Activated CD4-positive, alpha-beta T cell treated with anti-CD3 and anti-CD28 coated beads, Interleukin-2, amount 50 U/mL, for 24 hours (primary cell): ENCODE measurements at regions not wholly inside any gene's neighbourhood (a gene's known extent, or its start where the extent isn't known, plus 50 kb on each side); places are given as distances from the start of the nearest gene placed in this dataset.

Experiments used
- DNase-seq, 2 donors: peaks; one replicate each; pipeline ENCODE4 v3.0.0-alpha.2; 2020; ENCODE audit warnings: low read depth in 1 of 2, low spot score in 1 of 2

DNA sequence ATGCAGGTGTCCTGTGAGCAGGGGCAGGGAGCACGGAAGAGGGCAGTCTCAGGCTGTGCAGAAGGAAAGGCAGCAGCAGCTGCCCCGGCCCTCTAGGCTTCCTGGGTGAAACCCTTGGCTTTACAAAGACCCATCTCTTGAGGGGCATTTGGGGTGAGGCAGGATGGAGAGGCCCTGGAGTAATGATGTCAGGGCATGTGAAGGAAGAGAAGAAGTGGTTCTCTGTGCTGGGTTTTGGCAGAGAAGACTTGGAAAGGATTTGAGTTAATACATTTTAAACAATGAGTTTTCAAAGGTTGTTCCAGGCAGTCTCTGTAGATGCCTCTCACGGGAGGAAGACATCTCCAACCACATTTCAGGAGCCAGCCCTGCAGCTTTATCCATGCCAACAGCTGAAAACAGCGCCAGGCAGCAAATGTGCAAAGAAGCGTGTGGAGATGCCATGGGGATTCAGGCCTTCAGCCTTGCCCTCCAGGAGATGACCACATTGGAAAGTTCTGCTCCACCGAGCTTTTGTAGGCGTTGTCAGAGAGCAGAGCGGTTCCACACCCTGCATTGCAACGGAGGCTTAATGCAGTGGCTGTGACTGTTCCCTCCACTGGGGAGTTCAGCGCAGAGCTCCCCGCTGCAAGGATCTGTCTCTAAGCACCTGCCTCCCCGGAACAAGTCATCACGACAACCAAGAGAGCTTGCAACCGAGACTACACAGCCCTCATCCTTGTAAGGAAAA is 322.8 kb downstream of the UQCRFS1 start:
- no peak for DNase-seq

DNA sequence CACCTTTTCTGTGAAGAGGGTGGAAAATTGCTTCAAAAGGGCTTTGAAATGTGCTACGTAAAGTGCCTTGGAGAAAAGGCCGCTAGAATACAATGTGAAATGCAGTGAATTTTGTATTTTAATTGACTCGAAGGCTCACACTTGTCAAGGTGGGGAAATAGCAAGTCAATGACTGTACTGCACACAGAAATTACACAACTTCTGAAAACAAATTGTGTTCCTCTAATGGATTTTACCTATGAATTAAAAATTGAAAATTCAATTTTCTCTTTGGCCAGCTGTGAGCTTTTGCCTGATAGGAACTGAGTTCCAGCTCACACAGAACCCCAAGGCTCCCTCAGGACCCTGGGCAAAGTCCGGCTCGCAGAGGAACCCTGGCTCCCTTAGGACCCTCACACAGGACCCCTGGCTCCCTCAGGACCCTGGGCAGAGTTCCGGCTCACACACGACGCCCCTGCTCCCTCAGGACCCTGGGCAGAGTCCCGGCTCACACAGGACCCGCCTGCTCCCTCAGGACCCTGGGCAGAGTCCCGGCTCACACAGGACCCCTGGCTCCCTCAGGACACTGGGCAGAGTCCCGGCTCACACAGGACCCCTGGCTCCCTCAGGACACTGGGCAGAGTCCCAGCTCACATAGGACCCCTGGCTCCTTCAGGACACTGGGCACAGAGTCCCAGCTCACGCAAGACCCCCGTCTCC is 324.9 kb downstream of the UQCRFS1 start:
- no peak for DNase-seq

DNA sequence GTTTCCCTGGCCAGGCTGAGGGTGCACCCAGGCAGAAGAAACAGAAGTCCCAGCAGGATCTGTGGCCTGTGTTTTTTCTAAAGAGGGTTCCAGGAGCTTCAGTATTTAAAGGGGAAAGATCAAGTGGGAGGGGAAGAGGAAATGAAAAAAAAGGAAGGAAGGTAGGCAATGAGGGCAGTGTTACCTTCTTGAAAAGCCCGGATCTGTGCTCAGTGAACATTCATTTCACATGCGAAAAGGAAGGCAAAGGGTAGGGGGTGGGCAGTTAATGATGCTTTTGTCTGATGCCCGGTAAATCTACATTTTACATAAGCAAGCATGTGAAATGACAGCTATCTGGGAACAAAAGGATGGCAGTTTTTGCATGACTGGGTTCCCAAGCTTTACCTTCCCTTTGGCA is 326.2 kb downstream of the UQCRFS1 start:
- DNase-seq, result no peak

DNA sequence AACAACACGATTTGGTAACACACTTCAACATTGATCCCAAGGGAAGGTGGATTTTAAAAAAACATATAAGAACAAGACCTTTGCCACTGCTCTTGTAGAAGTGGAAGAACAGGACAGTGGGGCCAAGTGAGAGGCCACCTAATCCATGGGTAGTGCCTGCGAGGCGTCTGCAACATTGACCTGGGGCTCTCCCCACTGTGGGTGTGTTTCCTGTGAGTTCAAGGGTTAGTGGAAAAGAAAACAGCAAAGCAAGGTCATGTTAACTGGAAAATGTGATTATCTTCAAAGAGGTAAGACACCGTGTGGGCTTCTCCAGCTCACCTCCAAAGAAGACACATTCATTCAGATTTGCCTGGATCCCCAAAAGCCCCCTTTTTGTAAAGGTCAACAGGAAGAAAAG is 327.0 kb downstream of the UQCRFS1 start:
- no peak for DNase-seq

DNA sequence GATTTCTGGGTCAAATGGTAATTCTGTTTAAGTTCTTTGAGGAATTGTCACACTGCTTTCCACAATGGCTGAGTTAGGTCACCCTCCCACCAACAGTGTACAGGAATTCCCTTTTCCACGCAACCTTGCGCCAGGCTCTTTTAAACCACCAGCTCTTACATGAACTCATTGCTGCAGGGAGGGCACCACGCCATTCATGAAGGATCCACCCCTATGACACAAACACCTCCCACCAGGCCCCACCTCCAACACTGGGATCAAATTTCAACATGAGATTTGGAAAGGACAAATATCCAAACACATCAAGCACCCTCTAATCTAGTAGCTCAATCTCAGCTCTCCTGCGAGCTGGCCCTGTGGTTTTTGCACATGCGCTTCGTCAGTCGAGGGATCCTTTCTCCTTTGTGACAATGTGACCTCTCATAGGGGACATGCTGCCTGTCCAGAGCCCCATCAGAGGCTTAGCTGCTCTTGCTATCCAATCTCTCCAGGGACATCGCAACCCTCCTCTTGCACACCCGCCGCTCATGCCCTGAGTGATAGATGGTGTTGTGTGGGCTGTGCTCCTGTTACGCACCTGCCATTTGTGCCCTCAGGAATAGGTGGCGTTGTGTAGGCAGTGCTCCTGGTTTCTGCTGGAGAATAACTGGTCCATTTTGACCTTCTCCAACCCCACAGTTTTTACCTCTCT is 328.0 kb downstream of the UQCRFS1 start:
- no peak for DNase-seq

DNA sequence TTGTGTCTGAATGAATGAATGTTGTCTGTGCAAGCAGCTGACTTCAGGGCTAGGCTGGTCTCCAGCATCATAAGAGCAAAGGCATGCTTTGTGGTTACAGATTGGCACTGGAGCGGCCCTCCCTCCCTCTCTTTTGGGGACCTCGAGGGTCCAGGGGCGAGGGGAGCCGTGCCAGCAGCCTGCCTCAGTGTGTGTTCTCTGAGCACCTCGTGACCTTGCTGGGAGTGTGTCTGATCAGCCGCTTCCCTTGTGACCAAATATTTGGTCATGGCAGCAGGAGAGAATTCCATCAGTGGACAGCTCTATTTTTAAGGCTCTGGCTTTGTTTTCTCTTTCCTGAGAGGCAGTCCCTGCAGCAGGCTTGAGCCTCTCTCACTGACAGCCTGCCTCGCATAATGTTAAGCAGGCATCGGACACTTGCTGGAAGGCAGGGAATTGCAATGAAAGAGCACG is 329.7 kb downstream of the UQCRFS1 start:
- no peak for DNase-seq

DNA sequence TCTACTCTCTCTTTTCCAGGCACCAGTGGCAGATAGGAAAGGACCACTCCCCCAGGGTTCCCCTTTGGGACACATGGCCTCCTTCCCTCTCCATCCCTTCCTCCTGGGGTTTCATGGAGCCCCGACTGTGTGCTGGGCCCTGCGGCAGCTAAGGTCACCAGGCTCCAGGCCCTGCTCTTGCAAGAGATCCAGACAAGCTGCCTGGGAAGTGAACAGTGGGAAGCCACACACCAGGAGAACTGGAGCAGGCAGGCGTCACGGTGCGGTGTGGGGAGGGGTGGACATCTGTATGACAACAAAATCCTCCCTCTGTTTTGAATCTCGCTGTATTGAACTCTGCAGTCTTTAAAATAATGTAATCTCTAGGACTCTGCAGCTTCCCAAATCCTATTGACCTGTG is 330.1 kb downstream of the UQCRFS1 start:
- no peak for DNase-seq

DNA sequence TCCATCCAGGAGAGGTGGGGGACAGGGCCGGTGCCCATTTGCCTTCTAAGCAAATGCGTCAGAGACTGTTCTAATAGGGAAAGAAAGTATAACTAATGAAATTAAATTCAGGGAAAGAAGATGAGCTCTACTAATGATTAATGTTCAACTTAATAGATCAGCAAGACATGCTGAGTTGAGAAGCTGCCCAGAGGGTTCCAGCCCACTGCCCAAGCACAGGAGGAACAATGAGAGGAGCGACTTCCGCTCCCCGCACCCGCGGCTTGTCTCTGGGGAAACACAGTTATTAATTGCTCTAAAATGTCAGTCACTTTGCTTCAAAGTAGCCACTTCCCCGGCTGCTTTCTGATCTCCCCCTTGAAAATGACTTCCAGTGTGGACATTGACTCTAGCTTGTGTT is 331.3 kb downstream of the UQCRFS1 start:
- no peak for DNase-seq

DNA sequence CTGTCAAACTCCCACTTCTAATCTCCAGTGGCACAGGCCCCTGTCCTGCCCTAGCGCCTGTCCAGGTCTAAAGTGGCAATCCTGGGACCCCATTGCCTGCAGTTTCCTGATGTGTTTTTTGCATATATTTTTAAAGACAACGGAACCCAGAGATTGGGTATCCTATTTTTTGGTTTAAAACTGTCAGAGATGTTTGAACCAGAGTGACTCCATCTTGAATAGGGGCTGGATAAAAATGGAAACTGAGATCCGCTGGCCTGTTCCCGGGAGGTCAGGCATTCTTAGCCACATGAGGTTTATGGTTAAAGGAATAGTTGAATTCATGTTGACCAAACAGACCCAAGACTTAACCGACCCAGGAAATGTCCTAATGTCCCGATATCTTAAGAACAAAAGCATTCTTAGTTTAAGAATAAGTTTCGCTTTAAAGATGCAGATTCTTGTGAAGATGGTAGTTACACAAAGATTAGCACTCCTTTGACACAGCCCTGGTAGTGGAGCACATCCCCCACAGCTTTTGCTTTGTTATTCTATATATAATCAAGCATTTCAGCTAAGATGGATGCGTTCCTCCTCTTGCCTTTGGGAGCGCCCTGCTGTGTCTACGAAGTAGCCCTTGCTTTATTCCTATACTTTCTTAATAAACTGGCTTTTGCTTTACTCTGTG is 332.1 kb downstream of the UQCRFS1 start:
- no peak for DNase-seq

DNA sequence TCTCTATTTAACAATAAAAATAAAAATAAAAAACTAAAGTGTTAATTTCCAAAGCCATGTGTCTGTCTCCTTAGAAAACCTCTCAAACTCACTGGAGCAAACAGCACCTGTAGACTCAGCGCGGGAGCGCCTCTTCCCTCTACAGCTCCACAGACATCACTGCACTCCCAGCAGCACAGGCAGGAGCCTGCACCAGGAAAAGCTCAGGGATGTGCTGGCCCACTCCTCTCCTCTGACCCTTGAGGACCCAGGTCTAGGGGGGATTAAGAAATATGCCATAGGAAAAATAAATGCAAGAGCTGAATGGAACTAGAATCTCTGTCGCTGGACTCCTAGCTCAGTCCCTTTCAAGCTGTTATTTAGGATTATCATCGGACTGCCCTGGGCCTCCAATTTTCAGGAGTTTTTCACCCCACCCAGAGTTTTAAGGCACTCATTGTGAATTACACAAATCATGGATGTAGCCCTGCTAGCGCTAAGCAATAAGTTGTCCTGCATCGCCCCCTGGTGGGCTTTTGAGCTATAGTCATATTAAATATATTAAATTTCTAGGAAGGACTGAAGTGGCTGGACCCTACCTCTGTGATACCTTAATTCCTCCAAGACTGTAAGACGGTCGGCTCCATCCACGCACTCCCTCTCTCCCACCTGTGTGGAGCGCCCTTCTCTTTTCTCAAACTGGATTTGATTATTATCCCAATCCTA is 333.9 kb downstream of the UQCRFS1 start:
- peak; percentile 8 to 38 for DNase-seq

DNA sequence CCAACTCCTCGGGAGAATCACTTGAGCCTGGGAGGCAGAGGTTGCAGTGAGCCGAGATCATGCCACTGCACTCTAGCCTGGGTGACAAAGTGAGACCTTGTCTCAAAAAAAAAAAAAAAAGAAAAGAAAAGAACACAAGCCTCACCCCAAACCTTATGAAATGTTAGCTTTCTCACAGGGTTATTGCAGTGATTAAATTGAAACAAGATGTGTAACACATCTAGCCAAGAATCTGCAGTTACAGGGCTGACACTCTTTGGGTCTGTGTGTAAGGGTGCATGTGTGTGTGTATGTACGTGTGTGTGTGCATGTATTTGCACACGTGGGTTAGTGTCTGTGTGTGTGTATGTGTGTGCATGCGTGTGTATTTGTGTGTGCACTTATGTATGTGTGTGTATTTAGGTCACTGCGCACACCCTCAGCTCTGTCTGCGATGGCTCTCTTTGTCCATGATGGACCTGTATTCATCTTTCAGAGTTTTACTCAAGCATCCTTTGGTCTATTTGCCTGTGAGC is 336.3 kb downstream of the UQCRFS1 start:
- DNase-seq, result no peak

DNA sequence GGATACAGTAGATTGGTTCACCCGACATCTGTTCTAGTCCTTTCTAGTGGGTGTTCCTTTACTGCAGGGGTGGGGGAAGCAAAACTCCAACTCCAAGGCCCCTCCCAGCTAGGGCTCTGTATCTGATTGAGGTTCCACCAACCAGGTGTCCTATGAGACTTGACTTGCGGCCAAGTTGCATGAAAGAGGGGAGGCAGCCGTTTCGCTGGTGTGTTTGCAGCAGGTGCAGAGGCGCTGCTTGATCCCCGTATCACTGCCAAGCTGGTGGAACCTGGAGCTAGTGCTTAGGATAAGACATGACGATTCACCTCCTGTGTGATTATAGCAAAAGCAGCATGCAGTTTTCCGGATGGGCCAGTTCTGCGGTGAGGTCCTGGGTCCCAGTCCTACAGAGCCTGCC is 338.2 kb downstream of the UQCRFS1 start:
- DNase-seq, result no peak

DNA sequence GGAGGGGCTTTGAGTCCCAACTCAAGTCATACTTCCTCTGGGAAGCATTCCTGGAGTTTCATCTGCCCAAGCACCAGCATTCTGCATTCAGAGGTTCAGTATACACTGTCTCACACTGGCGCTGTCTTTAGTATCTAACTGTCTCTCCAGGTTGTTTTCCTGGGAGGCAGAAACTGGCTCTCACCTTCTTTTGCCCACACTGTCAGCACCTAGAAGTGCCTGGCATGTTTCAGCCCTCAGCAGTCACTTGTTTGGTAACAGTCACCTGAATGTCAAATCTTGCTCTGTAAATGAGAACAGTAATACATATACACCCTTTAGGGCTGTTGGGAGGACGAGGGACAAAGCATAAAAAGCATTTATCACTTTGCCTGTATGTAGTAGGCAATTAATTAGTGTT is 339.6 kb downstream of the UQCRFS1 start:
- DNase-seq, result no peak

DNA sequence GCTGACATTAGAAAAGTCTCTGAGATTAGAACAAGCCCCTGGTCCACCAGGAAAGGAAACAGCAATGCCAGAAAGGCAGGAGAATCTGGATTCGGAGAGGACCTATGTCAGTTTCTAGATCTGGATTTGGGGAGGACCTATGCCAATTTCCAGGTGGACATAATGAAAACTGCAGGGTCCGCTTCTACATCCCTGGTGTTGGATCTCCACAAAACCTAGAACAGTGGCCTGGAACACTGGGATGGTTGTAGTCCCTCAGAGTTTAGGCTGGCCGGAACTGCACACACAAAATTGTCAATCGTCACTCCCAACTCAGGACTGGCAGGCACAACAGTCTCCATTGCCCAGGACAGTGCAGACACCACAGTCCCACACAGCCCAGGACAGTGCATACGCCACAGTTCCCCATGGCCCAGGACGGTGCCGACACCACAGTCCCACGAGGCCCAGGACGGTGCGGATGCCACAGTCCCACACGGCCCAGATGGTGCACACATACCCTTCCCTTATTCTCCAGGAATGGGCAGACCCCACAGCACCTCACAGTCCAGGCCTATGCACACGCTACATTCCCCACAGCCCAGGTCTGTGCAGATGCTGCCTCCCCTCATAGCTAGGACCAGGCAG is 341.7 kb downstream of the UQCRFS1 start:
- DNase-seq, result no peak

DNA sequence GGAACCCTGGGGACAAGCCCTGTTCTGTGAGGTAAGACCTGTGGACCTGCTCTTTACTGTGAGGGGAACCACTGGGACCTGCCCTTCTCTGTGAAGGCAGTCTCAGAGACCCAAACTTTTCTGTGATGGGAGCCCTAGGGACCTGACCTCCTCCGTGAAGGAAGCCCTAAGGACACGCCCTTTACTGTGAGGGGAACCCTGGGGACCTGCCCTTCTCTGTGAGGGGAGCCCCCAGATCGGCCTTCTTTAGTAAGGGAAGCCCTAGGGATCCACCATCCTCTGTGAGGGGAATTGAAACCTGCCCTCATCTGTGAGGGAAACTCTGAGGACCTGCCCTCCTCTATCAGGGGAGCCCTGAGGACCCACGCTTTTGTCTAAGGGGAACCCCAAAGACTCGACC is 343.5 kb downstream of the UQCRFS1 start:
- no peak for DNase-seq

DNA sequence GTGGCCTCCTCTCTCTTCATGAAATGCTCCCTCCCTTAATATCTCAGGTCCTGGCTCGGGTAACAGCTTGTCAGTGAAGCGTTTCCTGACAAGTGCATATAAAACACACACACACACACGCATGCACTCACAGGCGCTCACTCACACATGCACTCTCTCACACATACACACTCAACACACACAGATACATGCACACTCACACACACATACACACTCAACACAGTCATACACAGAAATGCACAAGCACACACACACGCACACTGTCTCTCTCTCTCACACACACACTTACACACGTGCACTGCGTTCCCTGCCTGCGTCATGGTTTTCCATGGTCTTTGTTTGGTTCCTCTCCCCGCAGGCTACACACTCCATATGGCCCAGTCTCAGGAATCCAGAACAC is 344.1 kb downstream of the UQCRFS1 start:
- no peak for DNase-seq

DNA sequence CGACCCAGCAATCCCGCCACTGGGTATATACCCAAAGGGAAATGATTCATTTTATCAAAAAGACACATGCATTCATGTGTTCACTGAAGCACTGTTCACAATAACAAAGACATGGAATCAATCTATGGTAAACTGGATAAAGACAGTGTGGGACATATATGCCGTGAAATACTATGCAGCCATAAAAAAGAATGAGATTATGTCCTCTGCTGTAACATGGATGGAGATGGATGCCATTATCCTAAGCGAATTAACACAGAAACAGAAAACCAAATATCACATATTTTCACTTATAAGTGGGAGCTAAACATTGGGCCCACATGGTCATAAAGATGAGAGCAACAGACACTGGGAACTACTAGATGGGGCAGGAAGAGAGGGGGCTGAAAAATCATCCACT is 345.0 kb downstream of the UQCRFS1 start:
- DNase-seq, result no peak

DNA sequence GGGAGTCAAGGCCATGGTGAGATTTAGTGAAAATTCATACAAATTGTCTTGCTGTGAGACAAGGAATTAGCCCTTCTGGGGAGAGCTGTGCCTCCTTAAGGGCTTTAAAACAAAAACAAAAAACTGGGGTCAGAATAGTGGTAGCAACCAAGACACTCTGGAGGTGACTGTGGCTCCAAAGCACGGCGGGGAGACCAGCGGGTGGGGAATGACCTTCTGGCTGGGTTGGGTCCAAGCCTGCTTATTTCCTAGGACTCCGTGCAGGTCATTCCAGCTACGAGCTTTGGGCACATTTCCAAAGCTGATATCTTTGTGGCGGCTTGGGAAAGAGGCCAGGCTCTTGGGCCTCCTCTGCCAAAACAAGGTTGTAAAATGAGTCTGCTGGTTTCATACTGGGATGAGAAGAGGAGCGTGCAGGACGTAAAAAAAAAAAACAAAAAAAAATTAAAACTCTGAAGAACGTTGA is 348.3 kb downstream of the UQCRFS1 start:
- DNase-seq, result no peak

DNA sequence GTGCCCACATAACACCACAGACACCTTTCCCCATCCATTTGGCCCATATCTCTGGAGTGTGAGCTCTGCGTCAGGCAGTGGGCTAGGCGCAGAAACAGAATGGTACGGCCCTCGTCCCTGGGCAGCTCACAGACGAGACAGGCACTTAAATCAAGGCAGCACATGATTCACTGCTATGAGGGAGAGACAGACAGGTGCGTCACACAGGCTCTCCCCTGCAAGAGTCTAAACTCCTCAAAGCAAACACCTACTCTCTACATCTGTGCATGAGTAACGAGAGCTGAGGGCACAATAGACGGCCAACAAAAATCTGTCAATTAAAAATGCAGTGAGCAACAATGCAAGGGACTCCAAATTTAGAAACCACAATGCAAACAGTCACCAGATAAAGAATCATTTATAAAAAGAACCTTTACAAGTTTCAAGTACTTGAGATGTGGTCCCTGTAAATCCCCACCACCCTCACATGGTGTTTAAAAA is 348.9 kb downstream of the UQCRFS1 start:
- no peak for DNase-seq

DNA sequence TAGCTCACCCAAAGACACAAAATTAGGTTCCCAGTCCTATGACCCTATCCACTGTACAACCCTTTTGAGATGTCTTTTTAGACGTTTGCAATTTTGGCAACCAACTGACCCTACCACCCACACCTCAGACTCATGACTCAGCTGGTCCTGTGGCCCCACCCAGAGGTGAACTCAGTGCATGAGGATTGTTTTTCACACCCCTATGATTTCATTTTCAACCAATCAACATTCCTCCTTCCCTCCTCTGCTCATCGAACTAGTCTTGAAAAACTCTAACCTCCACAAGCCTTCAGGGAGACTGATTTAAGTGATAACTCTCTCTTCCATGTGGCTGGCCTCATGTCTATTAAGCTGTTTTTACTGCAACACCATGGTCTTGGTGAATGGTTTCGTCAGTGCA is 350.7 kb downstream of the UQCRFS1 start:
- no peak for DNase-seq
